Myocyte (in vitro differentiated cells): ENCODE measurements at regions not wholly inside any gene's neighbourhood (a gene's known extent, or its start where the extent isn't known, plus 50 kb on each side); places are given as distances from the start of the nearest gene placed in this dataset.

Experiments used
- DNase-seq: peaks from one replicate; pipeline ENCODE4 v3.0.0-alpha.2; 2012; ENCODE audit warnings: low read depth

GRCh38 chr6:91437315-91437729 is 850.5 kb upstream of the MAP3K7 start:
- DNase-seq: no peak

DNA sequence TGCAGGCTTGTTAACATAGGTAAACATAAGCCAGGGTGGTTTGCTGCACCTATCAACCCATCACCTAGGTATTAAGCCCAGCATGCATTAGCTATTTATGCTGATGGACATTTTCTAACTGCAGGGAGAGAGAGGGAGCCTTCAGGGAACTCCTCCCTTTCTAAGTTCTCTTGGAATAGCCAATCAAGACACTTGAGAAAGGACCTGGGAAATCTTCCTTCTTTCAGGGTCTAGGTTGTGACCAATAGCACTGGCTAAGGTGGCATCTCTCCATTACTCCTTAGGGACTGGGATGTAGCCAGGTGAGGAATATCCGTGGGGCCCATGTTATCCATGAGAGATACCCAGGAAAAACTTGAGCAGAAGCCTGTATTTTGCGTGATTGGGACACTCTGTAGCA is 849.6 kb upstream of the MAP3K7 start:
- DNase-seq: no peak

- DNase-seq: no peak
Measured at GRCh38 chr6:91435630-91436029, 848.8 kb upstream of the MAP3K7 start.

DNA sequence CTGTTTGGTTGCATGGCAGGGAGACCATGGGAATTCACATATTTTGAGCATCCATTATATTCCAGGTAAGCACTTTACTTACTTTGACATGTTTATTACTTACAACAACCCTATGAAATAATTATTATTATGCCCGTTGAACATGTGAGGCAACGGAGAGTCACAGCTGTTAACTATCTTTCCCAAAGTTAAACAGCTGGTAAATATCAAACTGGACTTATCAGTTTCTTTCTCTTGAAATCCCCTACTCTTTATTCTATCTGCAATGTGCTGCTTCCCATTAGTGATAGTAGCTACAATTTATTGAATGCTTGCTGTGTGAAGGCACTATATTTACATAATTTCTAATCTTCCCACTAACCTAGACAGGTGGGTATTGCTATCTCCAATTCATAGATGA is 847.7 kb upstream of the MAP3K7 start:
- no peak for DNase-seq

DNA sequence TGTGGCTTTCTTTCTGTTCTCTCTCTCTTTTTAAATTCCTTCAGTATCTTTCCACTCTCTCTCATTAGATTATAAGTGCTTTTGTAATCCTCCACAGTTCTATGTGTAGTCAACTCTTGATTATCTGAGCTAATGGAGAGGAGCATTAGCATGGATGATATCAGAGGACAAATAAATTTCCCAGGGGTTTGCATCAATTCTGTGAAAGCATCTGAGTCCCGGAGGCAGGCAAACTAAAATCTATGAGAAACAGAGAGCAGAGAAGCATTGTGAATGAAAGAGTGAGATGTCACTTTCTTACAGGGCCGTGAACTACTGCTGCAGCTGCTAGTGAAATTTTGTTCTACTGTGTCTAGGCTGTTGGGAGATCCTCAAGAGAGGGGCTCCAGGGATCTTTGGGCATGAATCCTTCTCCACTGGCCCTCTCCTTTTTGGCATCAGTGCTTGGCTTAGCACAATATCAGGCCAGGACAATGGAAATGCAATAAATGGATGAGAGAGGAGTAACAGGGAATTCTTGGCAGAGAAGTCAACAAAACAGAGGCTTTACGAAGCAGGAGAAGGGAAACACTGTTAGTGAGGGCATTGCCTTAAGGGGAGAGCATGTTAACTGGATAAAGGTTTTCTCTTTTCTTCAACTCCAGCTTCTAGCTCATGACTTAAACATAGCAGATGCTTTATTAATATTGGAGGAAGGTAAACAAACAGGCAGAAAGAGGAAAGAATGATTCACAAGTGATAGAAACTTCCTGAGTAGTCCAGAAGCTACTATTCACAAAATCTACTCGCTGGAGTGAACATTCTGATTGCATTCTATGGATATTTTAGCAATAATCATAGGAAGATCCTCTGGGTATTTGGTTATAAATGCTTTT is 847.0 kb upstream of the MAP3K7 start:
- DNase-seq: no peak

- DNase-seq: no peak
Measured at GRCh38 chr6:91428953-91429560, 842.2 kb upstream of the MAP3K7 start.

DNA sequence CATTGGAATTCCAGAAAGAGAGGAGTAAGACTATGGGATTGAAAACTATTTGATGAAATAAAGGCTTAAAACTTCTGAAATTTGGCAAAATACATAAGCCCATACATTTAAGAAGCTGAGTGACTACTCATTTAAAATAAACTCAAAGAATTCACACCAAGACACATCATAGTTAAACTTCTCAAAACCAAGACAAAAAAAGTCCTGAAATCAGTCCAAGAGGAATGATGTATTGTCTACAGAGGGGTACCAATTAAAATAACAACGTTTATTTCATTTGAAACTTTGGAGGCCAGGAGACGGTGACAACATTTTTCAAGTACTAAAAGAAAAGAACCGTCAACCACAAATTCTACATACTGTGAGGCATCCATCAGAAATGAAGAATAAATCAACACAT is 841.4 kb upstream of the MAP3K7 start:
- no peak for DNase-seq

- DNase-seq: no peak
Measured at GRCh38 chr6:91420243-91420642, 833.4 kb upstream of the MAP3K7 start.

DNA sequence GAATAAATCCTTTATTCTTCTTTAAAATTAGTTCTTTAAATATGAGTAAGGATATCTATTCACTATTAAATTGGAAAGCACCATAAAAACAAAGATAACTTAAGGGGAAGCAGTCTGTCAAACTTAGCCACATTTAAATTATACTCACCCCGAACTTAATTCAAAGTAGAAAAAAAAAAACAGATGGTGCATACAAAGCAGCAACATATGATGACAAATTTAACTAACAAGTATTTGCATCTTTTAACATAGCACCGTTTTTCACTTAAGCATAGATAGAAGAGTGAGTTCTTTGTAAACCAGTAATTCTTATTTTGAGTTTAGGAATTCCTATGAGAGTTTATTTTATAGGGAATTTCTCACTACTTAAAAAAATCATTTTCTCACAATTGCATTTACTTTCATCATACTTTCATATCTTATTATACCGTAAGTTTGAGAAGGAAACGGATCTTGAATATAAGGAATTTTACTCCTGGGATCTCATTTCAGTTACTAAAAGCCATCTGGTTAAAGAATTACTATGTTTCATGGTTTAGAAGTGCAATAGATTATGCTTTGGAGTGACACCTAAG is 828.2 kb upstream of the MAP3K7 start:
- DNase-seq: no peak

GRCh38 chr6:91412532-91412931 is 825.7 kb upstream of the MAP3K7 start:
- no peak for DNase-seq

DNA sequence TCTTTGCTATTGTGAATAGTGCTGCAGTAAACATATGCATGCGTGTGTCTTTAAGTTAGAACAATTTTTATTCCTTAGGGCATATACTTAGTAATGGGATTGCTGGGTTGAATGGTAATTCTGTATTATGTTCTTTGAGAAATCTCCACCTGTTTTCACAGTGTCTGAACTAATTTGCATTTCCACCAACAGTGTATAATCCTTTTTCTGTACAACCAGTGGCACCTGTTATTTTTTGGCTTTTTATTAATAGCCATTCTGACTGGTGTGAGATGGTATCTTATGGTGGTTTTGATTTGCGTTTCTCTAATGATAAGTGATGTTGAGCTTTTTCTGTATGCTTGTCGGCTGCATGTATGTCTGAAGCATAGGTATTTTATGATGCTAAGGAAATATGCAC is 820.8 kb upstream of the MAP3K7 start:
- peak; percentile 3 for DNase-seq

DNA sequence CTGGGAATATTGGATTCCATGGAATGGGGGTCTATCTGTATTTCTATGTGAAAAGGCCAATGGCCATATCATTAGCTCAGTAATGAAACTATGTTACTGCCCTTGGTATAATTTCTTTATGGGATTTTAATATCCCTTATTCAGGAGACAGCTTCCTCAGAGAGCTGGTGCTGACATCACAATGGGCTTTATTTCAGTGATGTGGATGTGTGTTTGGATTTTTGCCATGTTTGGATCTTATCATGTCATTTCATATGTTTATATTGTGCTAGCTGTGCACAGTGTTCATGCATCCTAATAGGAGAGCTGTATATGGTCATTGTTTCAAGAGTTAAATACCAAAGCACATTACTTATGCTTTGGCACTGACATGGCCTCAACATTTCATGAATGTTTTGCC is 806.1 kb upstream of the MAP3K7 start:
- no peak for DNase-seq

- DNase-seq: no peak
Measured at GRCh38 chr6:91387290-91388059, 800.6 kb upstream of the MAP3K7 start.

DNA sequence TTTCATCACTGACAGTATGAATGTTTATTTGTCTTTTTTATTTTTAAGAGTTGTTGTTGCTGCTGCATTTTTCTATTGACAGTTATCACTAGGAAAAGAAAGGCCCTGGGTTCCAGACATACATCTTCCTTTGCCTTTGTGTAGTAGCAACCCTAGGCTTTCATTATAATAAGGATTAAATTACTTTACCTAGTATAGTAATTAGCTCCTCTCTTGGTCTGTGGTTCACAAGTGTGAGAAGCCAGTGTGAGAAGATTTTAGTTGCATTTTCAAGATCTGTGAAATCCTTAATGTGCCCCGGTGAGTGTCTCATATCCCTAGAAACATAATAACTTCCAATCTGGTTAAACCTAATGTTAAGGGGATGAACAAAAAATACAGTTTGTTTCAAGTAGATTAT is 799.3 kb upstream of the MAP3K7 start:
- no peak for DNase-seq

- DNase-seq: no peak
Measured at GRCh38 chr6:91383207-91383606, 796.3 kb upstream of the MAP3K7 start.

- no peak for DNase-seq
Measured at GRCh38 chr6:91376686-91377085, 789.8 kb upstream of the MAP3K7 start.

DNA sequence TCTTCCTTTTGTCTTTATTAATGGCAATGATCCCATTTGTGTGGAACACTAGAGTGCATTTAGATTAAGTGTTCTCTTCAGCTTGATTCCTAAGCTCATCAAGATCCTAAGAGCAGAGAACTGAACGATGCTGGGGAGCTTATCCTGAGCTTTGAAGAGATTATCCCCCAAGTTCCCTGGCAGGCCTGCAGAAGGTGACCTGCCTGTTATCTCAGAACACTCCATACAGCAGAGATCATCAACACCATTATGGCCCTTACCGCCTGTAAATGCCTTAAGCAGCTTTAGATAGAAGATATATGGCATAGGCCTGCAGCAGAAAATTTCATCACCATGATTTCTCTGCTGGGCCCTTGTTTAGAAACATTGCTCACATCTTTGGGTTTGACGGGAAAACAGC is 779.9 kb upstream of the MAP3K7 start:
- no peak for DNase-seq

DNA sequence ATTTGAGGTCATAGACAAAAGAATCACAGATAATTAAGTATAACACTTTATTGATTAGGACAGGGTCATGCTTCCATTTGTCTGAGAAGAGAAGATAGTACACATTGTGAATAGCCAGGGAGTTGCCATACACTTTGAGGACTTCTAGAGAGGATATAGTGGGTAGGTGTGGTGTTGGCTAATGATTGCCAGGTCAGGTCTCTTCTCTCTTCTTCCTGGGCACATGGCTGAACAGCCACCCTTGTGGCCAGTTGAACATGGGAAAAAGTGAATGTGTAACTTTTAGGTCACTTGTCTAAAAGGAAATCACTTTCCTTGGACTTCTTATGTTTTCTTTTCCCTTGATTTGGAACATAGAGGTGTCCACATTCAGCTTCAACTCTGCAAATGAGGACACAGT is 772.1 kb upstream of the MAP3K7 start:
- no peak for DNase-seq

GRCh38 chr6:91352878-91353277 is 766.0 kb upstream of the MAP3K7 start:
- peak; percentile 11 for DNase-seq

DNA sequence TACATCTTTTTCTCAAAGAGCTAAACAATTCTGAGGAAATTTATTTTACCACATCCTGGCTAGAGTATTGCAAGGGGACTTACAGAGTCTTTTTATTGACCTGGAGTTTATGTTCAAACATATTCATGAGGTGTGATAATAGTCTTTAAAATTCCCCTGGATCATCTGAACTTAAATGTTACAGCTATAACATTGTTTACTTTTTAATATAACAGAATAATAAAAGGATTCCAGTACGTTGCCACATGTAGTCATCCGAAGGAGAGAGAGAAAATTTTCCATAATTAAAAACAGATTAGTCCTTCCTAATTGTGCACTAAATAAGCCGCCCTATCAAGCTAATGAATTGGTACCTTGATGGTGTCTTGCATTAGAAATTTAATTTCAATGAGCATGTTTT is 765.4 kb upstream of the MAP3K7 start:
- DNase-seq: no peak

DNA sequence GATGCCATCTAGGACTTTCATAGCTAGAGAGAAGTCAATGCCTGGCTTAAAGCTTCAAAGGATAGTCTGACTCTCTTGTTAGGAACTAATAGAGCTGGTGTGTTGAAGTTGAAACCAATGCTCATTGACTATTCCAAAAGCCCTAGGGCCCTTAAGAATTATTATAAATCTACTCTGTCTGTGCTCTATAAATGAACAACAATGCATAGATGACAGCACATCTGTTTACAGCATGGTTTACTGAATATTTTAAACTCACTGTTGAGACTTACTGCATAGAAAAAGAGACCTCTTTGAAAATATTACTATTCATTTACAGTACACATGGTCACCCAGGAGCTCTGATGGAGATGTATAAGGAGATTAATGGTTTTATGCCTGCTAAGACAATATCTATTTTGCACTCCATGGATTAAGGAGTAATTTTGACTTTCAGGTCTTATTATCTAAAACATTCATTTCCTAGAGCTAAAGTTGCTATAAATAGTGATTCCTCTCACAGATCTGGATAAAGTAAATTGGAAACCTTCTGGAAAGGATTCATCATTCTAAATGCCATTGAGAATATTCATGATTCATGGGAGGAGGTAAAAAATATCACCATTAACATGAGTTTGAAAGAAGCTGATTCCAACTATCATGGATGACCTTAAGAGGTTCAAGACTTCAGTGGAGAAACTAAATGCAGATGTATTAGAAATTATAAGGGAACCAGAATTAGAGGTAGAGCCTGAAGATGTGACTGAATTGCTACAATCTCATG is 763.5 kb upstream of the MAP3K7 start:
- DNase-seq: no peak
